GM23338 (cell line): ENCODE measurements at regions not wholly inside any gene's neighbourhood (a gene's known extent, or its start where the extent isn't known, plus 50 kb on each side); places are given as distances from the start of the nearest gene placed in this dataset.

Experiments used
- ATAC-seq: fragments of 200-7000 bp; cut with Tn5 transposase; 3 replicates; pipeline ENCODE4 v1.9.1; 2020
- DNase-seq: peaks from one replicate; pipeline ENCODE4 v3.0.0-alpha.2; 2015; ENCODE audit warnings: low spot score
- H2AFZ ChIP-seq: fragments of 200-600 bp; sonication (generic); 2 replicates; pipeline ENCODE4 v1.8.0; 2016; ENCODE audit warnings: antibody characterized with exemption, mild to moderate bottlenecking, moderate library complexity
- H3F3A ChIP-seq: fragments of 200-600 bp; sonication (generic); replicated peaks from 2 replicates; pipeline ENCODE4 v1.8.0; 2017; ENCODE audit warnings: antibody characterized with exemption, mixed run types, low read depth
- H3K27ac ChIP-seq: fragments of 200-600 bp; sonication (generic); 2 replicates; pipeline ENCODE4 v1.6.1; 2016; ENCODE audit warnings: low read depth
- H3K27me3 ChIP-seq: fragments of 200-600 bp; sonication (generic); 2 replicates; pipeline ENCODE4 v1.8.0; 2016; ENCODE audit warnings: mild to moderate bottlenecking, mixed run types, moderate library complexity; ENCODE audit not compliant: insufficient read depth
- H3K36me3 ChIP-seq: fragments of 200-600 bp; sonication (generic); 2 replicates; pipeline ENCODE4 v1.8.0; 2016; ENCODE audit warnings: mild to moderate bottlenecking; ENCODE audit not compliant: insufficient read depth
- H3K4me1 ChIP-seq: fragments of 200-600 bp; sonication (generic); 2 replicates; pipeline ENCODE4 v1.8.0; 2016; ENCODE audit warnings: mild to moderate bottlenecking, moderate library complexity; ENCODE audit not compliant: insufficient read depth
- H3K4me2 ChIP-seq: fragments of 200-600 bp; sonication (generic); 2 replicates; pipeline ENCODE4 v1.7.1; 2017; ENCODE audit warnings: mixed run types
- H3K4me3 ChIP-seq: fragments of 200-600 bp; sonication (generic); 2 replicates; pipeline ENCODE4 v1.6.1; 2016; ENCODE audit warnings: mixed run types
- H3K79me2 ChIP-seq: fragments of 200-600 bp; sonication (generic); replicated peaks from 2 replicates; pipeline ENCODE4 v1.8.0; 2017; ENCODE audit warnings: mild to moderate bottlenecking; ENCODE audit not compliant: insufficient read depth
- H3K9me2 ChIP-seq: fragments of 200-600 bp; sonication (generic); 2 replicates; pipeline ENCODE4 v1.8.0; 2017; ENCODE audit not compliant: insufficient read depth
- H4K20me1 ChIP-seq: fragments of 200-600 bp; sonication (generic); replicated peaks from 2 replicates; pipeline ENCODE4 v1.8.0; 2017; ENCODE audit warnings: mild to moderate bottlenecking; ENCODE audit not compliant: insufficient read depth
- H3K27ac Mint-ChIP-seq: 2 replicates; pipeline ENCODE4 v1.8.0; 2020; ENCODE audit warnings: inconsistent platforms, mild to moderate bottlenecking, moderate library complexity, mixed read lengths
- H3K27me3 Mint-ChIP-seq: 3 replicates; pipeline ENCODE4 v1.8.0; 2022; ENCODE audit warnings: low read depth, mild to moderate bottlenecking, moderate library complexity, mixed read lengths, inconsistent platforms; ENCODE audit not compliant: insufficient read depth, poor library complexity
- H3K36me3 Mint-ChIP-seq: 3 replicates; pipeline ENCODE4 v1.8.0; 2021; ENCODE audit warnings: low read depth, mild to moderate bottlenecking, inconsistent platforms, moderate library complexity, mixed read lengths
- H3K4me1 Mint-ChIP-seq: 3 replicates; pipeline ENCODE4 v1.8.0; 2020; ENCODE audit warnings: mild to moderate bottlenecking, inconsistent platforms, mixed read lengths
- H3K4me3 Mint-ChIP-seq: 3 replicates; pipeline ENCODE4 v1.8.0; 2021; ENCODE audit warnings: moderate library complexity, mild to moderate bottlenecking, inconsistent platforms, mixed read lengths
- H3K9me3 Mint-ChIP-seq: 3 replicates; pipeline ENCODE4 v1.8.0; 2020; ENCODE audit warnings: moderate library complexity, mild to moderate bottlenecking, inconsistent platforms, mixed read lengths
- CREB1 ChIP-seq: fragments of 250-450 bp; sonication (Bioruptor Pico); IDR thresholded peaks from 2 replicates; pipeline ENCODE4 v1.5.0; 2020; ENCODE audit warnings: low read depth, mild to moderate bottlenecking, moderate library complexity
- CTCF ChIP-seq, 2 experiments: fragments of 200-600 bp in 1 of 2; sonication (generic) in 1 of 2; conservative IDR thresholded peaks; 2 replicates each; pipeline versions ENCODE4 v1.5.1 to v1.6.1; 2016 to 2017; ENCODE audit warnings: antibody characterized with exemption in 2 of 2, low read depth in 2 of 2, mild to moderate bottlenecking in 2 of 2, moderate library complexity in 1 of 2
- ETS1 ChIP-seq: IDR thresholded peaks from 2 replicates; pipeline ENCODE4 v1.6.1; 2016; ENCODE audit warnings: antibody characterized with exemption
- EZH2 ChIP-seq: fragments of 200-600 bp; sonication (generic); IDR thresholded peaks from one replicate; pipeline ENCODE4 v1.8.0; 2017; ENCODE audit warnings: antibody characterized with exemption, mild to moderate bottlenecking, low read depth; ENCODE audit not compliant: unreplicated experiment
- JUNB ChIP-seq: IDR thresholded peaks from one replicate; pipeline ENCODE4 v1.6.1; 2016; ENCODE audit warnings: antibody characterized with exemption; ENCODE audit not compliant: unreplicated experiment
- NANOG ChIP-seq: IDR thresholded peaks from 2 replicates; pipeline ENCODE4 v1.6.1; 2016; ENCODE audit warnings: antibody characterized with exemption, borderline replicate concordance
- POLR2AphosphoS5 ChIP-seq: IDR thresholded peaks from 2 replicates; pipeline ENCODE4 v1.6.1; 2016; ENCODE audit warnings: antibody characterized with exemption, low read depth
- REST ChIP-seq: IDR thresholded peaks from one replicate; pipeline ENCODE4 v1.6.1; 2018; ENCODE audit warnings: antibody characterized with exemption; ENCODE audit not compliant: unreplicated experiment
- STAT1 ChIP-seq: IDR thresholded peaks from one replicate; pipeline ENCODE4 v1.6.1; 2016; ENCODE audit warnings: antibody characterized with exemption; ENCODE audit not compliant: unreplicated experiment
- ZNF331 ChIP-seq: fragments of 250-450 bp; sonication (Bioruptor Pico); IDR thresholded peaks from 2 replicates; pipeline ENCODE4 v1.5.0; 2020; ENCODE audit warnings: low read depth, mild to moderate bottlenecking, moderate library complexity

GRCh38 chr10:104546756-104547155 lies 94.3 kb upstream of the SORCS3 start:
- ATAC-seq: peak; percentile 87
- DNase-seq: peak; percentile 42
- Histone ChIP-seq H3F3A (no peaks in the 10 kb centered on the region), H3K27ac (no peak overlapping the region), H3K27me3 (no peaks in the 10 kb centered on the region), H3K4me3 (no peak overlapping the region), H3K4me2 (no peak overlapping the region), H3K79me2 (no peaks in the 10 kb centered on the region), H3K4me1 (no peaks in the 10 kb centered on the region), H3K9me2 (no peaks in the 10 kb centered on the region), H4K20me1 (no peaks in the 10 kb centered on the region), H3K36me3 (no peaks in the 10 kb centered on the region), H2AFZ (no peak overlapping the region)
- Mint-ChIP-seq H3K9me3 (no peaks in the 10 kb centered on the region; the same call in 2 of the 3 replicates), H3K4me3 (no peak overlapping the region), H3K36me3 (no peaks in the 10 kb centered on the region), H3K4me1 (peaks cover 6% of the 10 kb centered on the region; the same call in 2 of the 3 replicates), H3K27ac (no peak overlapping the region), H3K27me3 (peaks cover 11% of the 10 kb centered on the region)
- TF ChIP-seq POLR2AphosphoS5 (no peak), JUNB (no peak), CREB1 (CRISPR knock-in tag) (no peak), ETS1 (no peak), ZNF331 (CRISPR knock-in tag) (no peak), STAT1 (no peak), CTCF (conservative IDR thresholded peaks at IDR 0.05; ENCODE audit: low read depth in 2 of 2) (peak; percentile 17 to 62; a peak in 2 of 4 replicates)

GRCh38 chr10:104548090-104548489 lies 93.0 kb upstream of the SORCS3 start:
- no peak overlapping the region for H3K27ac Mint-ChIP-seq

More at GRCh38 chr10:104548090-104548489, 93.0 kb upstream of the SORCS3 start:
- no peak for TF ChIP-seq NANOG
- no peak for TF ChIP-seq STAT1
- TF ChIP-seq EZH2: no peak
- no peak for TF ChIP-seq CTCF (conservative IDR thresholded peaks at IDR 0.05; ENCODE audit: low read depth in 2 of 2)
- peak; percentile 81 for TF ChIP-seq REST
- TF ChIP-seq ZNF331 (CRISPR knock-in tag): no peak
- Histone ChIP-seq H4K20me1 (no peaks in the 10 kb centered on the region), H3K27ac (no peak overlapping the region), H3K4me1 (no peaks in the 10 kb centered on the region), H3K79me2 (no peaks in the 10 kb centered on the region), H3K9me2 (no peaks in the 10 kb centered on the region), H3F3A (no peaks in the 10 kb centered on the region), H3K27me3 (no peaks in the 10 kb centered on the region), H2AFZ (no peak overlapping the region), H3K36me3 (no peaks in the 10 kb centered on the region), H3K4me3 (no peak overlapping the region), H3K4me2 (no peak overlapping the region)
- Mint-ChIP-seq H3K36me3 (no peaks in the 10 kb centered on the region), H3K9me3 (no peaks in the 10 kb centered on the region; the same call in 2 of the 3 replicates), H3K27me3 (peaks cover 3% of the 10 kb centered on the region), H3K4me3 (no peak overlapping the region), H3K4me1 (no peaks in the 10 kb centered on the region)
- DNase-seq: peak; percentile 65
- peak; percentile 65 for ATAC-seq
